ENCODE measurements at regions not wholly inside any gene's neighbourhood (a gene's known extent, or its start where the extent isn't known, plus 50 kb on each side); places are given as distances from the start of the nearest gene placed in this dataset.

- TF ChIP-seq, protein P1, sequence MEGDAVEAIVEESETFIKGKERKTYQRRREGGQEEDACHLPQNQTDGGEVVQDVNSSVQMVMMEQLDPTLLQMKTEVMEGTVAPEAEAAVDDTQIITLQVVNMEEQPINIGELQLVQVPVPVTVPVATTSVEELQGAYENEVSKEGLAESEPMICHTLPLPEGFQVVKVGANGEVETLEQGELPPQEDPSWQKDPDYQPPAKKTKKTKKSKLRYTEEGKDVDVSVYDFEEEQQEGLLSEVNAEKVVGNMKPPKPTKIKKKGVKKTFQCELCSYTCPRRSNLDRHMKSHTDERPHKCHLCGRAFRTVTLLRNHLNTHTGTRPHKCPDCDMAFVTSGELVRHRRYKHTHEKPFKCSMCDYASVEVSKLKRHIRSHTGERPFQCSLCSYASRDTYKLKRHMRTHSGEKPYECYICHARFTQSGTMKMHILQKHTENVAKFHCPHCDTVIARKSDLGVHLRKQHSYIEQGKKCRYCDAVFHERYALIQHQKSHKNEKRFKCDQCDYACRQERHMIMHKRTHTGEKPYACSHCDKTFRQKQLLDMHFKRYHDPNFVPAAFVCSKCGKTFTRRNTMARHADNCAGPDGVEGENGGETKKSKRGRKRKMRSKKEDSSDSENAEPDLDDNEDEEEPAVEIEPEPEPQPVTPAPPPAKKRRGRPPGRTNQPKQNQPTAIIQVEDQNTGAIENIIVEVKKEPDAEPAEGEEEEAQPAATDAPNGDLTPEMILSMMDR (IDR thresholded peaks at IDR 0.05), result no peak
- no peak for TF ChIP-seq POLR2A (IDR thresholded peaks at IDR 0.05)
These were observed 86.1 kb upstream of the SPON1 start for GRCh38 chr11:13876423-13876822.
